HG03354 (cell line): ENCODE measurements at regions not wholly inside any gene's neighbourhood (a gene's known extent, or its start where the extent isn't known, plus 50 kb on each side); places are given as distances from the start of the nearest gene placed in this dataset.

Source experiments
- ATAC-seq: cut with Tn5 transposase; IDR thresholded peaks from one replicate; pipeline ENCODE4 v1.9.1; 2021; ENCODE audit warnings: mild to moderate bottlenecking; ENCODE audit not compliant: unreplicated experiment, poor library complexity, severe bottlenecking

GRCh38 chr14:101022121-101022520, 118.6 kb upstream of the RTL1 start:
- ATAC-seq = no peak

- no peak for ATAC-seq
Observed at GRCh38 chr14:101022916-101023435, 119.5 kb upstream of the RTL1 start.

GRCh38 chr14:101024686-101025085, 121.2 kb upstream of the RTL1 start:
- no peak for ATAC-seq

GRCh38 chr14:101025131-101025530, 121.6 kb upstream of the RTL1 start:
- no peak for ATAC-seq

- no peak for ATAC-seq
Observed at GRCh38 chr14:101025696-101026095, 122.2 kb upstream of the RTL1 start.

- ATAC-seq = no peak
Observed at GRCh38 chr14:101026341-101026740, 122.8 kb upstream of the RTL1 start.

- no peak for ATAC-seq
Observed at GRCh38 chr14:101027291-101027690, 123.8 kb upstream of the RTL1 start.

GRCh38 chr14:101027966-101028365, 124.4 kb upstream of the RTL1 start:
- ATAC-seq = no peak

- no peak for ATAC-seq
Observed at GRCh38 chr14:101028971-101029667, 125.6 kb upstream of the RTL1 start.

GRCh38 chr14:101029668-101030290, 126.3 kb upstream of the RTL1 start:
- ATAC-seq = no peak

GRCh38 chr14:101030586-101030985, 127.1 kb upstream of the RTL1 start:
- ATAC-seq = no peak

GRCh38 chr14:101031186-101031585, 127.7 kb upstream of the RTL1 start:
- ATAC-seq = no peak

- no peak for ATAC-seq
Observed at GRCh38 chr14:101031721-101032120, 128.2 kb upstream of the RTL1 start.

GRCh38 chr14:101032433-101032832, 128.9 kb upstream of the RTL1 start:
- no peak for ATAC-seq

GRCh38 chr14:101033006-101033405, 129.5 kb upstream of the RTL1 start:
- no peak for ATAC-seq

- no peak for ATAC-seq
Observed at GRCh38 chr14:101033446-101034165, 130.1 kb upstream of the RTL1 start.

GRCh38 chr14:101034986-101035385, 131.5 kb upstream of the RTL1 start:
- ATAC-seq = no peak

GRCh38 chr14:101035466-101036225, 132.1 kb upstream of the RTL1 start:
- ATAC-seq = no peak

- no peak for ATAC-seq
Observed at GRCh38 chr14:101037021-101037817, 133.7 kb upstream of the RTL1 start.
